ENCODE measurements at regions not wholly inside any gene's neighbourhood (a gene's known extent, or its start where the extent isn't known, plus 50 kb on each side); places are given as distances from the start of the nearest gene placed in this dataset.
"Not testable (repeated sequence)": the region's sequence is repeated elsewhere in the genome, so short reads cannot be mapped to it uniquely, and the experiment has no call there.

DNA sequence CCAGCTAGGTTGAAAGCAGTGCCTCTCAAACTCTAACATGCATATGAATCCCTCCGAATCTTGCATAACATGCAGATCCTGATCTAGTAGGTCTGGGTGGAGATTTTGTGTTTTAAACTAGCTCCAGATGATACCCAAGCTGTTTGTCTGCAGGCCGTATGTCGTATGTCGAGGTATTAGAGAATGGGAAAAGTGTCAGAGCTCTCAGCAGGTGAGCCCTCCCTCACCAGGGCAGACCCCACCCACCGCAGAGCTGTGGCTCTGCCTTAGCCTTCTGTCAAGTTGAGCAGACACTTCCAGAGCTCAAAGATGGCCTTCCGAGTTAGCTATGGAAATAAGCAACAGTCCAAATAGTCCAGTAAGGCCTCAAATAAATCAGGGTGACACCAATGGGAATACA, 83.2 kb upstream of the MAP3K1 start:
- no peak for DNase-seq (ENCODE audit: low spot score)

GRCh38 chr5:56731473-56731872, 83.9 kb upstream of the MAP3K1 start:
- not testable (repeated sequence) for DNase-seq (ENCODE audit: low spot score)

DNA sequence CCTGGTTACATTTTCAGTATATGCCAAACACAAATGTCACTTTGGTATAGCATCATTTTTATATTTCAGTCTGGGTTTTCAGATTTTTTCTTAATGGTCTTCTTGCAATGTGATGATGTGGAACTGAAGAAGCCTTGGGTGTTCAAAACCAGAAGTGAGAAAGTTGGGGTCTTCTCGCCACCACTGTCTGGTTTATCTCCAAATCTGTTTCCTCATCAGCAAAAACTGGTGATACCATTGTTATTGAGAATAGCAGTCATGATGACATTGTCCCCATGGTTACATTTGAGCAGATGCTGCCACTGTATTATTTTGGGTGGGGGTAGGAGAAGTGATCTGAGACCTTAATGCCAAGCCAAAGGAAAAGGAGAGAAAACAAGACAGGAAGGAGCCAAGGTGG, 85.9 kb upstream of the MAP3K1 start:
- no peak for DNase-seq (ENCODE audit: low spot score)

- DNase-seq (ENCODE audit: low spot score), result no peak
These were observed 89.5 kb upstream of the MAP3K1 start for GRCh38 chr5:56725711-56726411.

- DNase-seq (ENCODE audit: low spot score), result not testable (repeated sequence)
These were observed 90.5 kb upstream of the MAP3K1 start for GRCh38 chr5:56724857-56725256.

GRCh38 chr5:56722317-56722716, 93.0 kb upstream of the MAP3K1 start:
- no peak for DNase-seq (ENCODE audit: low spot score)

DNA sequence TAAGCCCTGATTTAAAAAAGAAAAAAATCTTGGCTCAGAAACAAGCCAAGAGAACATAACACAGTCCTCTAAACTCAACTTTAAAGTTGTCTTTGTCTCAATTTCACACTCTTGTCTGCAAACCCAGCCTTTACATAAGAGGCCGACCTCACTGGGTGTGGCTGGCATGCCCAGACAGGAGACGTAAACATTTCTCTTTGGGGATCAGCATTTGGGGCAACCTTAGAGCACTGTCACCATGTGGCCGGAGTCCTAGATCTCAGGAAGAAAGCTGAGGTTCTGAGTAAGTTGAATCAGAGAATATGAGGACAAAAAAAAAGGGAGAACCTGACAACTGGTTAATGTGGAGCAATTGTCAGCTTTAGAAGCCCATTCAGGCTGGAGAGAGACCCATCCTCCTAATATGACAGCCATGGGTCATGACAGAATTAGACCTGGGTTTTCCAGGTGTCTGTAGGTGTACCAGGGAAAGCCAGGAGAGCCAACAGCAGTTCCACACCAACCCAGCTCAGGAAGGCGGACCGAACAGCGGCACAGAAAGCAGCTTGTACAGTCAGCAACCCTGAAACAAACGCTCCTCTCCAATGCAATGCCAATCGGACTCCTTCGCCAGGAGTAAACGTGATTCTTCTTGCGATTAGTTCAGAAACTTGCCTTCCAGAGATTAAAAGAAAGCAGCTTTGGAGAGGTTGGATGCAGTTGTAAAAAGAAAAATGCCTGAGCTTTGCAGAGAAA, 97.9 kb upstream of the MAP3K1 start:
- DNase-seq (ENCODE audit: low spot score), result no peak

- DNase-seq (ENCODE audit: low spot score), result no peak
These were observed 99.4 kb upstream of the MAP3K1 start for GRCh38 chr5:56715986-56716385.

GRCh38 chr5:56712895-56713591, 102.3 kb upstream of the MAP3K1 start:
- DNase-seq (ENCODE audit: low spot score), result no peak

DNA sequence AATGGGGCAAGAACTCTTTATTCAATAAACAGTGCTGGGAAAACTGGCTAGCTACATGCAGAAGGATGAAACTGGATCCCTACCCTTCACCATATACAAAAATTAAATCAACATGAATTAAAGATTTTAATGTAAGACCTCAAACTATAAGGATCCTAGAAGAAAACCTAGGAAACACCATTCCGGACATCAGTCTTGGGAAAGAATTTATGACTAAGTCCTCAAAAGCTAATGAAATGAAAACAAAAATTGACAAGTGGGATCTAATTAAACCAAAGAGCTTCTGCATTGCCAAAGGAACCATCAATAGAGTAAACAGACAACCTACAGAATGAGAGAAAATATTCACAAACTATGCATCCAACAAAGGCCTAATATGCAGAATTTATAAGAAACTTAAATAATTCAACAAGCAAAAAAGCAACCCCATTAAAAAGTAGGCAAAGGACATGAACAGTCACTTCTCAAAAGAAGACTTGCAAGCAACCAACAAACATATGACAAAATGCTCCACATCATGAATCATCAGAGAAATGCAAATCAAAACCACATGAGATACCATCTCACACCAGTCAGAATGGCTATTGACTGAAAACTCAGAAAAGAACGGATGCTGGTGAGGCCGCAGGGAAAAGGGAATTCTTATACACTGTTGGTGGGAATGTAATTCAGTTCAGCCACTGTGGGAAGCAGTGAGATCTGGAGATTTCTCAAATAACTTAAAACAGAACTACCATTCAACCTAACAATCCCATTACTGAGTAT, 104.3 kb upstream of the MAP3K1 start:
- peak; percentile 45 for DNase-seq (ENCODE audit: low spot score)

GRCh38 chr5:56706504-56706903, 108.8 kb upstream of the MAP3K1 start:
- DNase-seq (ENCODE audit: low spot score), result no peak

DNA sequence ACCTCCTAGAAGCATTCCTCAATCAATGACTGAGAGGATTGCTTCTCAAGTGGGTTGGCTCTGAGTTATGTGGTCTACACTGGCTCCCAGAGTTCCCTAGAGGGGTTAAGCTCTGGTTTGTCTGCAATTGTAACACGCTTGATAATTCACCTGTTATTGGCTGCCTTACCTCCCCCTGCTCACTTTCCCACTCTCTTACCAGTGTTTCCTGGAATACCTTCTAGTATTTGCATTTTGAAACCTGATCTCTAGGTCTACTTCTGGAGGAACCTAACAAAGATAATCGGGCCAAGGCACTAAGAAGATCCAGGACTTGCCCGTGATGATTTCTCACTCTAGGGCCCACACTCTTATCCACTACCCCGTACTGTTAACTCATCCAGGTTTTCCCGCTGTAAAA, 110.1 kb upstream of the MAP3K1 start:
- no peak for DNase-seq (ENCODE audit: low spot score)

GRCh38 chr5:56703952-56704351, 111.4 kb upstream of the MAP3K1 start:
- no peak for DNase-seq (ENCODE audit: low spot score)

- no peak for DNase-seq (ENCODE audit: low spot score)
These were observed 114.6 kb upstream of the MAP3K1 start for GRCh38 chr5:56700711-56701110.

DNA sequence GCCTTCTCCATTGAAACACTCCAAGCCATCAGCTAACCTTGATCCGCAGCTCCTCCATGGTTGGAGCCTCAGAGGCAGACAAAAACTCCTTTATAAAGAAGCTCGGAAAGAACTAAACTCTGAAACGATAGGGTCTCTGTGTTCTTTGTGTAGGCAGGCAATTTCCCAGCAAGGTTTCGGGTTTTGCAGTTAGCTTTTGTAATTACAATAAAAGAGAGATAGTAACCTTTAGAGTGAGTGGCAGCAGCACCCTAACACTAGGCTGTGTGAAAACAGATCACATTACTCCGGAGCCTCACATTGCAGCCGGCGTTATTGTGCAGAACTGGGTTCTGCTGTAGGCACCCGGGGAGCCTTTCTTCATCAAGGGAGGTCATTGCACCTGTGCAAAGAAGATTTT, 115.8 kb upstream of the MAP3K1 start:
- no peak for DNase-seq (ENCODE audit: low spot score)

DNA sequence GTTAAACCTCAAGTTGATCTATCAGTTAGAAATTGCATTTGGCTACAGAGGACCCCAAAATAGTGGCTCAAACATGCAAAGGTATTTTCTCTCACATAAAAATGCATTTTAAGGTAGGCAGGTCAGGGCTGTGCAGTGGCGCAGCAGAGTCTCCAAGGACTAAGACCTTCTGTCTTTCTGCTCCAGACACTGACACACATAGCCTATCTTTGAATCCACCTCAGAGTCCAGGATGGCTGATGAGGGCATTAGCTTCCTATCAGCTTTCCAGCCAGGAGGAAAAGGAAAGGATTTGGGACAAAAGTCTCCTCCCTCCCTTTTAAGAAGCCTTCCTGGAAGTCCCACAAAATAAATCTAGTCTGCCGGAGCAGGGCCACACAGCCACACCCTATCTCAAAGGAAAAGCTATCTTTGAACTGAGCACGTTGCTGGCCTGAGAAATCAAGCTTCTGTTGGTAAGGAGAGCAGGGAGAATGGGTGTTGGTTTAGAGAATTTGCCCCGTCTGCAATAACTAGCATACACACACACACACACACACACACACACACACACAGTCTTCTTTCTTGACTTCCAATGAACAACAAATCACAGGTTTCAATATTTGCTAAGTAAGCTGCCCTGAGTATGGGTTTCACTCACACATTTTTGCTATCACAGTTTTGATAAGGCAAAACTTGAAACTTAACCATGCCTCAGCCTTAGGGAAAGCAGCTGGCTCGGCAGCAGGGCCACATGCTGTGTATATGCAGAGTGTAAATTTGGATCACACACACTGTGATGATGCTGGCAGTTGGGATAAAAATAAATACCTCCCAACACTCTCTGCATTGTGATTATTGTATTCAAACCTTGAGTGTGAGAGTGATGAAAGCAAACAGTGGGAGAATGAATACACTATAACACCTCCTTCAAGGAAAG, 116.6 kb upstream of the MAP3K1 start:
- DNase-seq (ENCODE audit: low spot score), result no peak

DNA sequence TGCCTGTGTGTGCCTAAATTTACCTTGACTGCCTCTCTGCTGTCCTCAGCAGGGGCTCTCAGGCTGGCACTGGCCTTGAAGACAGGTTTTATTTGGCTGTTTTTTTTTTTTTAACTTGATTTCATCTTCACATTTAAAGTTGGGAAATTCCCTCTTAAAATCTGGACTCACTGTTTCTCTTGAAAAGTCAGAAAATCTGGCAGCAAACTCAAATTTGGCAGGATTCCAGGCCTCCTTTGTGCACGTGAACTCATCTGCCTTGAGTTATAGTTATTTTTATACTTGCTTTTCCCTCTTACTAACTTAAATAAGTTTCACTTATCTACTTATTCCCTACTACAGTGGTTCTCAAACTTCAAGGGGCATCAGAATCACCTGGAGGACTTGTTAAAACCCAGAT, 118.4 kb upstream of the MAP3K1 start:
- DNase-seq (ENCODE audit: low spot score), result peak; percentile 48

DNA sequence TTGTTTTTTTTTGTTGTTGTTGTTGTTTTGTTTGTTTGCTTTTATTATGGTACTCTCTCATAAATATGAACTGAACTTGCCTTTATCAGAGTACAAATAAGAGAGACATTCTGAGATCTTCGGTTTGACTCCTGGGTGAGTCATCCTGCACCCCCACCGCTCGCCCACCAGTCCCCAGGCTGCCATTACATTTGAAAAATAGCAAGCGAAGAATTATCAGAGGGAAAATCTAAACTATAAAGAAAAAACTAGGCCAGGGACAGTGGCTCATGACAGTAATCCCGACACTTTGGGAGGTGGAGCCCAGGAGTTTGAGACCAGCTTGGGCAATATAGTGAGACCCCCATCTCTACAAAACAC, 122.1 kb upstream of the MAP3K1 start:
- no peak for DNase-seq (ENCODE audit: low spot score)

DNA sequence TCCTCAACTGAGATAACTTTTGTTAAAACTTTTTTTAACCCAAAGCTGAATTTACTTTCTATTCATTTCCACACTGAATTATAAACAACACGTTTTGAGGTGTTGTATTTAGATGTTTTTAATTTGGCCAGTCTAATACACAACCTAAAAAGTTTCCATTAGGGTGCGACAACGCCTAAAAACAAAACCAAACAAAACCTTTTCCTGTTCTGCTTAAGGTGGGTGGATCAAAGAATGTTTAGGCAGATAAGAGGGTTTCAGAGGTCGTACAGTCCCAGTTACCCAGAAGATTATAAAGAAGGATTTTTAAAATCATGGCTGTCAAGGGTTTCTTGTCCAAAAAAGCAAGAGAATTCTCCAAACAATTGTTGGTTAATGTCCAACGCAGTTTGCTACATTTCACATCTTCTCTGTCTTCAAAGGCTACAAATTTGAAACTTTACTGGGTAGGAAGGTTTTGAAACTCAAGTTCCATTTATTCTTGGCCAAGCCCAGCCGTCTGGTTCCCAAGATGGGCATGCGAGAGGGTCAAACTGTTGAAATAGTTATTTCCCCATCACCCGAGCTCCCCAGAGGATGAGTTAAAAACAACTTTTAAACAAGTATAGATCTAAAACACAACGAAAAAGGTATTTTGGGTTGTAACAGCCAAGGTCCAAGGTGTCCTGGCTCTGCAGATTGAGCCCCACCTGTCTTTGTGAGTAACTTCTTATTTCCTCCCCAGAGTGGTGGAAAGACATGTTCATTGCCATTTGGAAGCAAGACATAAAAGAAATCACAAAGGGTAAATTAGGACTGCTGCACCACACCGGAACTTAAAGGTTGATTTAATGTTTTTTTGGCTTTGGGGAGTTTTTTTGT, 122.8 kb upstream of the MAP3K1 start:
- peak; percentile 49 for DNase-seq (ENCODE audit: low spot score)

GRCh38 chr5:56688402-56688801, 126.9 kb upstream of the MAP3K1 start:
- no peak for DNase-seq (ENCODE audit: low spot score)

Data from CD4-positive, alpha-beta T cell treated with Interleukin-15 for 4 hours (primary cell).